ENCODE measurements at regions not wholly inside any gene's neighbourhood (a gene's known extent, or its start where the extent isn't known, plus 50 kb on each side); places are given as distances from the start of the nearest gene placed in this dataset.
"Not testable (repeated sequence)": the region's sequence is repeated elsewhere in the genome, so short reads cannot be mapped to it uniquely, and the experiment has no call there.

DNA sequence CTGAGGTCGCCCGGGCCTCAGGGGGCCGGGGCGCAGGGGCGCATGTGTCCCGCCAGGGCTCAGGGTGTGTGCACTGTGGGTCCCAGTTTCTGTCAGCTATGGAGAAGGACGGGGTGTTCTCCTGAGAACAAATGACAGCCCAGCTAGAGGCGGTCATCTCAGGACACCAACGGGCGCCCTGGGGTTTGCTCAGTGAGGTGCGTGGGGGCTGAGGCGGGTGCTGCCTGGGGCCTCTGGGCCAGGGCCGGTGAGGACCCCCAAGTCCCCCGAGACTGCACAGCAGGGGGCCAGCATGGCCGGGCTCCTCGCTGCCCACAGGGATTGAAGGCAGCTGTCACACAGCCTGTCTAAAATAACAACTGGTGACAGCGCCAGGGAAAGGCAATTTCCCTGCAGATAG lies 808.8 kb upstream of the SOX11 start:
- DNase-seq: no peak

DNA sequence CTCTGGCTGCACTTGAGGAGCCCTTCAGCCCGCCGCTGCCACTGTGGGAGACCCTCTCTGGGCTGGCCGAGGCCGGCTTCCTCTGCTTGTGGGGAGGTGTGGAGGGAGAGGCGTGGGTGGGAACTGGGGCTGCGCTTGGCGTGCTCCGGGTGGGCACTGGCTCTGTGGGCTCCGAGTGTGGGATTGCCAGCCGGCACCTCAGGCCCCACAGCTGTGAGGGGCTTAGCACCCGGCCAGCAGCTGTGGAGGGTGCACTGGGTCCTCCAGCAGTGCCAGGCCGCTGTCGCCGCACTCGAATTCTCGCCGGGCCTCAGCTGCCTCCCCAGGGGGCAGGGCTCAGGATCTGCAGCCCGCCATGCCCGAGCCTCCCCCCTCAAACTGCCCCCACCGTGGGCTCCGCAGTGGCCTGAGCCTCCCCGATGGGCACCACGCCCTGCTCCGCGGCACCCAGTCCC lies 808.0 kb upstream of the SOX11 start:
- no peak for DNase-seq

DNA sequence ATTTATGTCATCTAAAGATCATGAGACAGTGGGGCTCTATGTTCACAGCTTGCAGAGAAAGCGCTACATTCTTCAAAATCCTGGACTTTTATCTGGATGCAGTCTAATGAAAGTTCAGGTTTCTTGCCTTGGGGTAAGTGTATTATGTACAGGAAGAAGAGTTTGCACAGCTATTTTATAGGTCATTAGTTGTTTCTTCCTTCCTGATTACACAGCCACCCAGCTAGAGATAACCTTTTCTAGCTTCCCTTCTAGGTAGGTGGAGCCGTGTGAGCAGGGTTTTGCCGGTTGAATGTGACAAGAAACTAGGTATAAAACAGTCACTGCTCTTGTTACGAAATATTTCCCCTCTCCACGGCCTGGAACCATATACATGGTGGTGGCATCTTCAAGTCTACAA lies 800.8 kb upstream of the SOX11 start:
- no peak for DNase-seq

DNA sequence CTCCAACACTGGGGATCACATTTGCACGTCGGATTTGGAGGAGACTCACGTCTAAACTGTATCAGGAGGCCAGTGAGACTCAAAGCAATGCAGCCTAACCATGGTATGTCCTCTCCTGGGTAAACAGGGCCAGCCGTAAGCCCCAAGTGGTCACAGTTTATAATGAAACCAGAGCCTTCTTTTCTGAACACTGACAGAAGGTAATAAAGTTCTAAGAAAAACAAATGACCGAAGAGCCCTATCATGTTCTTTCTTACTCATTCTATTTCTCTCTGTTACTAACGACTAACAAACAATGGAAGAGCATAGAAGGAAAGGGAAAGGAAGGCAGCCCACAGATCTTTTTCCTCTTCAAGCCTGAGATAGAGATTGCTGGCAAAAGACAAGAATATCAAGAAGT lies 796.8 kb upstream of the SOX11 start:
- DNase-seq: no peak

DNA sequence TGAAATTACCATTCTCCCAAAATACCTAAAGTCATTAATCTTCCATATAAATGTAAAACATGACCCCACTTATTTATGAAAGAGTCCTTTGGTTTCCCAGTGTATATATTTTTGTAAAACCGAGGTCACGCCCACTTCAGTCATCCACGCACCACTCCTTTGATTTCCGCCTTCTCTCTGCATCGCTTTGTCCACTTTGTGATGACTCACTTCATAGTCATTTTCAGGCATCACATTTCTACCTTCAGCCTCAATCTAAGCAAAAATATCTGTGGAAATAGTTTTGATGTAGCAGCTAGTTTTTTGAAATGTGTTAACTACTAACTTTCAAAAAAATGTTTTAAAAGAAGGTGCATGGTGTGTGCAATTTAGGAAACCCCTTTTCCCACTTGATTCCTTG lies 793.5 kb upstream of the SOX11 start:
- DNase-seq: no peak

DNA sequence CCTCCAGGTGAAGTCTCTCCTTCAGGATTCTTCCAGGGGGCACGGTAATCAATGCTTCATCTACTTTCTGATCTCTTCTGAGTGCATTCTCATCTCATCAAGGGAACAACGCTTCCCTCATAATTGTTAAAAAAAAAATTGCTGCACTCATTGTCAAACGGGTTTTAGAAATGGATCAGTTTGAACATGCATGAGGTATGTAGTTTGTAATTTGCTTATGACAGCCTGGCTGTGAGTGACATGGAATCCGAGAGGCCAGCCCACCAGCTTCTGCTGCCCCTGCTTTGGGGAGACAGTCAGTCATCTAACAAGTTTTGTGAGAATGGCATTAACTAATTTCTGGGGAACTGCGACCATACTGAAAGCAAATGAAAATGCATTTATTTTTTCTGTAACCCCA lies 791.9 kb upstream of the SOX11 start:
- DNase-seq: no peak

DNA sequence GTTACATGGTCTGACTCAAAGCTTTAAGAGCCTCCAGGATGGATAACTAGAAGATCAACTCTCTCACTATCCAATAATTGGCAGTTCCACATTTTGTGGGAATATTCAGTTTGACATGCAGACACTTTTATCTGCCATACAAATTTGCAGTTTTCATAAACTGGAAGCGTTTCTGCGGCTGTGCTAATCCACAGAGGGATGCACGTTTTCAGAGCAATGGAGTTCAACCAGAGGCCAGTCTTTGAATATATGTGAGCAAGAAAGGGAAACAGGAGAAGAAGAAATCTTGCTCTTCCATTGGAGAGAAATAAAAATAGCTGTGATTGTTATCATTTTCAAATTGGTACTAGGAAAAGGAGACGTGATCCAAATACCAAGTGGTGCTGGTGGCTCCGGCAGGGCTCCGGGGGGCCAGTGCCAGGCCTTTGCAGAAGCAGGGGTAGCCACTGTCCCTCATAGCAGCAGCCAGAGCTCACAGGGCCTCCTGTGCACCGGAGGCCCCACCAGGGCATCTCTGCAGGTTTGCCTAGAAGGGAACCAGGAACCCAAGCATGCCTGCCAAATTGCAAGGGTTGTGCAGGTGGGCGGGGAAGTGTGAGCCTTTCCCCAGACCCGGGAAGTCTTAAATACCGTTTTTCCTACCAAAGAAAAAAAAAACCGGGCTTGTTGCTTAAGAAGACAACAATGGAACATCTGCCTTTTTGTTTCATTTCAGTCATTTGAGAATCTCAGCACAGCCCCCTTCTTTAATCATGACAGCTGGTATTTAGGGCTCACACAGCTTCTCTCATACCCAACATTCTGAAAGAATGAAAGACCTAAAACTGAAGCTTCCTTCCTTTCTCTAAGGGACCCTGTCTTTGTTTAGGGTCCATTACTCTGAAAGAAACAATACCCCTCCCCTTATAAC lies 791.1 kb upstream of the SOX11 start:
- DNase-seq: no peak

DNA sequence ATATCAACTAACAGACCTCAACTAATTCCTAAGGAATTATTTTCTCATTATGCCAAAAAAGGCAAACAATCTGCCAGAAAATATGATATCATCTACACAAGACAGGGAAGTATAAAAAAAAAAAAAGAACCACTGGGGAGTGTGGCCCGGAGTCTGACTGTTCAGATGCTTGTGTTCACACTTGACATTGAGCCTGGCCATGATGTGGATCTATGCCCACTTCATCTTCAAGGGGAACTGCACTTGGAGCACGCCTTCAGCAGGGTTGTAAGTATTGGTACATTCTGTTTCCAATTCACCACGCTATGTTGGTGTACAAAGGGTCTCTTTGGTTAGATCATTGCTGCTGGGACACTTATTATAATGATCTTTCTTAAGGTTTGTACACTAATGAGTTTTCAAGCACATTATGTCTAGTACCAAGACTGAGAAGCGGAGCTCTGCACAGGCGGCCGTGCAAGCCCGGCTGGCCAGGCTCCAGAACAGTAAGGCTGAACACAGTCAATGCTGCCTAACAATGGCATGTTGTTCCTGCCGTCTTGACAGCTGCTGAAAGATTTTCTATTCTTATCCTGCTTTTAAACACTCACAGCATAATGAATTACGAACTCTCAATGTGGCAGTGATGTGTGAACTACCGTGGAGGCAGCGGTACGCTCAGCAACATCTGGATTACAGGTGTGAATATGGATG lies 788.4 kb upstream of the SOX11 start:
- no peak for DNase-seq

DNA sequence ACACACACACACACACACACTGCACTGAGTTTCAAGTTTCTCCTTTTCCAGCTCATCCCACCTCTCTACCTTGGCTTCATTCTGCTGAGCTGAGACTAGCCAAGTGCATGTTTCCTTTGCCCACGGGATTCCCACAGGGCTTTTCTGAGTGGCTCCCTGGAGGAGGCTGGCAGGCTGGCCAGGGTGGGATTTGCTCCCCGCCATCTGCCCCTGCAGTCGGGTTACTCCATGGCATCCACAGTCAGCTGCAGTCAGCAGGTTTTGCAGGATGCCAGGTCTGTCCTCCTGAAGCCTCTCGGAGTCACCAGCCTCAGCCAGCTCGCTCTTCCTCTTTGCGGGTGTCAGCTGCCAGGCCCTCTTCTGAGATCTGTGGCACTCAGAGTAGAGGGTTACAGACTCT lies 783.7 kb upstream of the SOX11 start:
- DNase-seq: no peak

DNA sequence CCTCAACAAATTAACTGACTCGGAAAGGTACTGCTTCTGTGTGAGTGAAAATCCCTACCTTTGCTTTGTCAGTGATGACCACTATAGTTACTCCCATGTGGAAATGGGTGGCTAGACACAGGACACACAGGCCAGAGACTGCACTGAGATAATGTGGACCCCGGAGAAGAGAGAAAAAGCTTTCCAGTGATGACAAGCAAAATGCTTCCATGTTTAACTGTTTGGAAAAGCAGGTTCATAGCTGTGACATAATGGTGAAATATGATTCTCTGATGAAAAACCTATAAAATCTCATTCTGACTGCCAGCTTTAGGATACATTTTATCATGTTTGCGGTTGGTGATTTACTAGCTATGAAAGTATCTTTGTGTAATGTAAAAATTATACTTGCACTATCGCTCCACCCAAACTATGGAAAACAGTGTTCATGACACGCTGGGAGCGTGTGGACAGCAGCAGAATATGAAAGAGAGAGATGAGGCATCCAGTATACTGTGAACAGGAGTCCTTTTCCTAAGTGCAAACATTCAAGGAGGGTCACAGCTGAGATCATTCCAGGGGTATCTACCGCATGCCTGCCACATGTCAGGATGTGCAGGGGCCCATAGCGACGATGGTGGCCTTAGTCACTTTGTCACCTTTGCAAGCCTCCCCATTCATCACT lies 782.7 kb upstream of the SOX11 start:
- DNase-seq: no peak

DNA sequence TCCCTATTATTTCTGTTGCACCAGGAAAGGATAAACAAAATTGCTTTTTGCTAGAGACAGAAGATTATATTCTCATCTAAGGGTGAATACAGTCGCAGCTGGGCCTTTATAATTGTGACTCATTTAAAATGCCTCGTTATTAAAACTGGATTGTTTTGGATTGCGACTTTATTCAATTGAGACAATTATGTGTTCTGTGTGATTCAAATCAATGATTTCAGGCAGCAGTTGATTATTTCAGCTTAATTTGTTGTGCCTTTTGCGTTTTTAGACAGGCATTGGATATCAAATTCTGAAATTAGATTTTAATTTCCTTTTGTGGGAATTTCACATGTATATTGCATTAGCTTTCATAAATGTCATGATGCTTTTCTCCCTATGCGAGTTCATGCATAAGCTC lies 778.1 kb upstream of the SOX11 start:
- no peak for DNase-seq

DNA sequence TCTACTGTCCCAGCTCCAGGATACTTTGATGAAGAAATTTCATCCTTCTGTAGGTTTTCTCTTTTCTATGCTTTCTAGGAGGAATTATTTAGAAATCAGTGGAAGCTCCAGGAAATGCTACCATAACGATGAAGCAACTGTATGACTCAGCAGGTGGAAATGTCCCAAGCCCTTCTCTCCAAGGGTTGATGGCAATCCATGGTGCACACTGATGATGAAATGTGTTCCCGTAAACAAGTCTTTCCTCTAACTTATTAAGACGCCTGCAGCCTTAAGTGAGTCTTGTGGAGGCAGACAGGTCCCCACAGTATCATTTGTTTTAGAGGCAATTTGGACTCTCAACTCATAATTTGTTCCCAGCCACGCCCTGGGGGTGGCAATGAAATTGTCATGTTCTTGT lies 777.6 kb upstream of the SOX11 start:
- DNase-seq: no peak

DNA sequence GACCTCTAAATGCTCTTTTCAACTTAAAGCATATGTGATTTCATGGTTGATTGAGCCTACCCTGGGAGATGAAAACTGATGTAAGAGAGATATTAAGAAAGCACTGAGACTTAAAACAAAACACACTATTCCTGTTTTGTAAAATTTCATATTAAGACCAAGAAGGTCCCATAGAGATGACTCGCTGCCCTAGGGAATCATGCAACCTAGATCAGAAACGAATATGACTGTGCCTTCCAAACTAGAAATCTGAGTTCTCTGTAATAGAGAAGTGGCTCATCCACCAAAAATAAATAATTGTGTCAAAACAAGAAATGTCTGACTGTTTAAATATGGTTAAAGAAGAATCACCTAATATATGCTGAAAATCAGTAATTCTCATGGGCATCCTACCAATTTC lies 776.8 kb upstream of the SOX11 start:
- no peak for DNase-seq

DNA sequence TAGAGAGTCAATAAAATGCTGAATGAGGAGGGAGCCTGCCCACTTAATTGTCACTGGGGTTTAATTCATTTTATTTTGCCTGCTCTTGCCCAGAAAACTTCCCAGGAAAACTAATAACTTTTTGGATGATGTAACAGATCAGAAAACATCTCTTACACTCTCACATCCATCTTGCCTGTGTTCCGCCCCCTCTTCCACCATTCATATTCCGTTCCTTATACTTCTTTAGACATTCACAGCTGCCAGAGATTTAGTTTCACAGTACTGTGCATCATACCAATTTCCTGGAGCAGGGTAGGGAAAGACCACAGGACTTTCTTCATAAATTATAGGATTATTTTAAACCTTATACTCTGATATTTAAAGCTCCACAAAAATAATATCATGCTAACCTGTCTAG lies 776.1 kb upstream of the SOX11 start:
- DNase-seq: no peak

DNA sequence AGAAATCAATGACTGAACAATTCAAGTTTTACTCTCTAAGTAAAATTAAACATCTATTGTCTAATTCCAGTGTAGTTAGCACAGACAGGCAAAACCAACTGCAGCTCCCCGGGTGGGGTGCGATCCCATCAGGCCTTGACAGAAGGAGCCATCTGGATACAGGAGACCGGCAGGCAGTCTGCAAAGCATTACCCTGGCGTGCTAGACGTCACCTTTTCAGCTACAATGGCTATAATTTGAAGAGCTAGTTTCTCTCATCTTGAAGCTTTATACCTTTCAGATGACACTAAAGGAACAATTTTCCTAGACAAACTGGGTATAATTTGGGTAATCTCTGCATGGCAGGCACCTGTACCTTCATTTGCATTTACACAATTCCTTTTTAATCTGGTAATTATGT lies 761.5 kb upstream of the SOX11 start:
- no peak for DNase-seq

DNA sequence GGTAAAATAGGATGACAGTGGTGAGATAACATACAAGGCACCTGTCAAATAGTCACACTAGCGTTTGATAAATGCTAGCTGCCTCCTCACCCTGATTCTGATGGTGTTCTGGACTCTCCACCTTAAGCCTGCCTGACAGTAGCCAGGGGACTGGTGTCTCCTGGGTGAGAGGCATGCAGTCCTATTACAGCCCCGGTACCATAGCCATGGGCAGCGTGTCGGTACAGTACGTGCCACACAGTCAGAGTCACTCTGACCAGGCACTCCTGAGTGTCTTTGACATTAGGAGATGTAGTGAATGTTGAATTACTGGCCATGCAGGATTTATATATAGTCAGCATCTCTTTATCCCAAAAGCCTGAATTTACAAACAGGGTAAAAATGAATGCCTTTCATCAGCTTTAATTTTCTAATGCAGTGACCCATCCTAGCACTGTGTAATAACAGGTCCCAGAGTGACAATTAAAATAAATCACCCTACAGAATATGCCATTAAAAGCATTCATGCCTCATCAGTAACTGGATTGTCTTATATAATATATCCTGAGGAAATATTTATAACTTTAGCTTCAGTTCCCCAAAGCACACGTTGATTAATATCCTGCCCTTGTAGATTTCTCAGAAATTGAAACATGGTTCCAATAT lies 760.3 kb upstream of the SOX11 start:
- DNase-seq: no peak

DNA sequence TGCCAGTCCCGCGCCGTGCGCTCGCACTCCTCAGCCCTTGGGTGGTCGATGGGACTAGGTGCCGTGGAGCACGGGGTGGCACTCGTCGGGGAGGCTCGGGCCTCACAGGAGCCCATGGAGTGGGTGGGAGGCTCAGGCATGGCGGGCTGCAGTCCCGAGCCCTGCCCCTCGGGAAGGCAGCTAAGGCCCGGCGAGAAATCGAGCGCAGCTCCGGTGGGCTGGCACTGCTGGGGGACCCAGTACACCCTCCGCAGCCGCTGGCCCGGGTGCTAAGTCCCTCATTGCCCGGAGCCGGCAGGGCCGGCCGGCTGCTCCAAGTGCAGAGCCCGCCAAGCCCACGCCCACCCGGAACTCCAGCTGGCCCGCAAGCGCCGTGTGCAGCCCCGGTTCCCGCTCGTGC lies 756.9 kb upstream of the SOX11 start:
- DNase-seq: not testable (repeated sequence)

DNA sequence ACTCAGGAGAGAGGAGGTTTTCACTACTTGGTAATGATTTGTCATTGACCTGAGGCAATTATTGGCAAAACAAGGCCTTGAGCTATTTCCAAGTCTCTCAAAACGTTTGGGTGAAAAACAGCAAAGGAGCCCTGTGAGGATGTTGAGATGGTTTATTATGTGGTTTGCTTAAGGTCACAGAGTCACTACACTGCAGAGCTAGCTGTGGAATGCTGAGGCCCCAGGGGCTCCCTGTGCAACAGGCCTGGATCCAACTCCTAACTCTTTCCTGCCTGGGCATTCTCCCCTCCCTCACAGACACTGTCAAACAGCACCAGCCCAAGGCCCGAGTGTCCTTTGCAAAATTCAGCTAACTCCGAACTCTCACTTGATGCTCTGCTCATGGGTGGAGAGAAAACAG lies 754.6 kb upstream of the SOX11 start:
- no peak for DNase-seq

DNA sequence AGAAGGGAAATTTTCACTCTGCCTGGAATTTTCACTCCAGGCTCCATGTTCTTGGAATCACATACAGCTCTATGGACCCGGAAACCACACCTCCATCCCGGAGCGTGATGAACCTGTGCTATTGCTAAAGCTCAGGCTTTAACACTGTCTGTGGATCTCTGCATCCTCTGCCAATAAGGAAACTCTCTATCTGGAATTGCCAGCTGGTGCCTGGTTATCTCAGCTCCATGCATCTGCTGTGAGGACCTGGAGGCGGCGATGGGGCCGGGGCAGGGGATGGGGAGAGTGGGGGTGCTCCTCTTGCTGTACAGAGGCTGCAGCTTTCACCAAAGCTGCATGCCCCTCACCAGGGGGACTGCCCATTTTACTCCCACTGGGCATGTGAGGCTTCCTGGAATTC lies 754.0 kb upstream of the SOX11 start:
- DNase-seq: no peak

DNA sequence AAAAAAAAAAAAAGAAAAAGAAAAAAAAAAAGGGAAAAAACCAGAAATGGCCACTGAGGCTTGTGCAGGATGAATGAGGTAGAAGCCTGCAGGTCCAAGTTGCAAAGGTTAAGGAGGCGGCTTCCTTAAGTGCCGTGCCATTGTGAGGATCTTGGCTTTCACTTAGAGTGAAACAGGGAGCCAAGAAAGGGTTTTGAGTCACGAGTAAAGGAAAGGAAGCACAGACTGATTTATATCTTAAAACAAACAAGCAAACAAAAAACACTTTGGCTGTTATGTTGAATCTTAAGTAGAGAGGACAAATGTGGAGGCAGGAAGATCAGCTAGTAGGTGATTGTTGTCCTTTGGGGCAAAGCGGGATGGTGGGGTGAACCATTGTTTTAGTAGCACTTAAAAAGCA lies 749.7 kb upstream of the SOX11 start:
- no peak for DNase-seq

DNA sequence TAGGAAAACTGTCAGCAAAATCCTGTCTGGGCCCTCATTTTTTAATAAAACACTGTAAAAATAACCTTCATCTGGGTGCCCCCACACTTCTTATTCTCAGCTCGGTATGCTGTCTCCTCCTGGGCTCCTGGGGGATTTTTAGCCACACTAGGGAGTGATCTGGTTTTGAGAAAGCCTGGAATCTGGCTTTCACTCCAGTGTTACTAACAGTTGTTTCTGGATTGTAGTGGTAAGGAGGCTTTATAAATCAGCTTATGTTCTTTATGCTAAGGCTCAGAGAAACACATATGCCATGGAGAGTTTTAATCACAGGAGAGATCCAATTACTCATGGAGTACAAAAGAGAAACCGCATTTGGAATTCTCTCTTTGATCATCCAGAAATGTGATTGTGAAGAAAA lies 744.3 kb upstream of the SOX11 start:
- no peak for DNase-seq

DNA sequence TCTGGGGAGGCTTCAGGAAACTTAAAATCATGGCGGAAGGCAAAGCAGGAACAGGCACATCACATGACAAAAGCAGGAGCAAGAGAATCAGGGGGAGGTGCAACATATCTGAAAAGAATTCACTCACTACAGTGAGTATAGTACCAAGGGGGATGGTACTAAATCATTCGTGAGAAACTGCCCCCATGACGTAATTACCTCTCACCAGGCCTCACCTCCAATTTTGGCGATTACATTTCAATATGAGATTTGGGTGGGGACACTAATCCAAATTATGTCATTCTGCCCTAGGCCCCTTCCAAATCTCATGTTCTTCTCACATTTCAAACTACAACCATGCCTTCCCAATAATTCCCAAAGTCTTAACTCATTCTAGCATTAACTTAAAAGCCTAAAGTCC lies 740.8 kb upstream of the SOX11 start:
- no peak for DNase-seq

DNA sequence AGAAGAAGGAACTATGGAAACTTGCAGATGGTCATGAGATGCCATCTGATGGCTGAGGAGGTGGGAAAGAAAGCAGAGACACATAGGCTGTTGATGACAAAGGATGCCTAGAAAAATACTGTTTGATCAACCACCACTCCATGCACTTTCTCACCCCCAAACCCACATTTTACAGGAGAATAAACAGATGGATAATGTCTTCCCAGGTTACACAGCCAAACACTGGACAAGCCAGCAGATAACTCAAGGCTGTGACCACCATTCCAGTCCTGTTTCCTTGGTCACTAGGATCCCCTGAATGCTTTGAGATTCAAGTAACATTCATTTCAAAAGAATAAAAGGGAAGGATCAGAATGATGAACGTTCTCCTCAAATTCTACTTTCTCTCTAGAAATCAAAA lies 733.0 kb upstream of the SOX11 start:
- no peak for DNase-seq

DNA sequence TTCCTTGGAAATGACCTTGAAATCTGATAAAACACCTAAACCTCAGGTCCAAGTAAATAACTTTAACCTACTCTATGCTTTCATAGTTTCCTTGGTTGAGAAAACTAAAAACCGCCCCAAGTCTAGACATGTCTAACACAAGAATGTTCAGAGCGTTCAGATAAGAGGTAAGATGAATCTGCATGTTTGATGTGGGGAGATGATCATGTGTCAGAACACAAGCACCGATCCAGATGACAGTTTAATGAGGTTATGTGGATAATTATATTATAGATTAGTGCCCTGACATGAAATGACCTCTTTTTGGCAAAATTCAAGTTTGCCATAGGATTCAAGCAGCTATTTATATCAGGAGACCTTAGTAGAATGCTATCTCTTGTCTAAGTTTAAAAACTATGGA lies 729.8 kb upstream of the SOX11 start:
- DNase-seq: no peak

Data from suppressor macrophage treated with lipopolysaccharide for 4 hours (primary cell).